Esophagus squamous epithelium (tissue), 5 donors: ENCODE measurements at regions not wholly inside any gene's neighbourhood (a gene's known extent, or its start where the extent isn't known, plus 50 kb on each side); places are given as distances from the start of the nearest gene placed in this dataset.
"Not testable (repeated sequence)": the region's sequence is repeated elsewhere in the genome, so short reads cannot be mapped to it uniquely, and the experiment has no call there.

Source experiments
- DNase-seq: peaks from one replicate; lab custom pipeline; 2025; lab: John Stamatoyannopoulos, UW
- H3K27ac ChIP-seq, 4 donors: fragments of 200-600 bp; sonication (generic); one replicate each; pipeline ENCODE4 v1.5.1; 2016 to 2019; ENCODE audit warnings: mild to moderate bottlenecking in 1 of 4
- H3K27me3 ChIP-seq, 4 donors: fragments of 200-600 bp; sonication (generic); 1 replicate in 3 of 4; 2 replicates in 1 of 4; pipeline versions ENCODE4 v1.5.1 to v1.6.0; 2017 to 2021; ENCODE audit warnings: antibody characterized with exemption in 1 of 4
- H3K36me3 ChIP-seq, 3 donors: fragments of 200-600 bp; sonication (generic); one replicate each; pipeline ENCODE4 v1.5.1; 2016 to 2019
- H3K4me1 ChIP-seq, 3 donors: fragments of 200-600 bp; sonication (generic); one replicate each; pipeline ENCODE4 v1.5.1; 2017 to 2019
- H3K4me3 ChIP-seq, 4 donors: fragments of 200-600 bp; sonication (generic); 1 replicate in 3 of 4; 2 replicates in 1 of 4; pipeline ENCODE4 v1.5.1; 2016 to 2019; ENCODE audit warnings: mild to moderate bottlenecking in 2 of 4, moderate library complexity in 1 of 4
- H3K9me3 ChIP-seq, 3 donors: fragments of 200-600 bp; sonication (generic); one replicate each; pipeline ENCODE4 v1.5.1; 2016 to 2019
- CTCF ChIP-seq, 6 experiments: fragments of 450-650 bp in 4 of 6; fragments of 200-600 bp in 2 of 6; sonication (generic) in 2 of 6; IDR thresholded peaks; one replicate each; pipeline ENCODE4 v1.5.1; 2016 to 2019; ENCODE audit warnings: antibody characterized with exemption in 6 of 6, mild to moderate bottlenecking in 4 of 6, moderate library complexity in 4 of 6
- POLR2A ChIP-seq, 4 donors: fragments of 450-650 bp; IDR thresholded peaks; one replicate each; pipeline ENCODE4 v1.6.1; 2017; ENCODE audit warnings: antibody characterized with exemption in 4 of 4, mild to moderate bottlenecking in 4 of 4, moderate library complexity in 3 of 4
- WGBS, 2 donors: methylation state at CpG; one replicate each; pipeline ENCODE4 v1.1.5; 2018; 5-methylcytosine and 5-hydroxymethylcytosine counted together
- intact Hi-C: fragments of 100-400 bp; cut with DNase I; formaldehyde crosslinking; loops from one replicate; pipeline ENCODE4 v1.15.0; 2022
- donor health status: DM: yes; HTN: yes; CAD: no.

GRCh38 chr10:23768281-23768680, 329.4 kb downstream of the OTUD1 start:
- TF ChIP-seq CTCF (IDR thresholded peaks at IDR 0.05) (no peak), POLR2A (IDR thresholded peaks at IDR 0.05) (no peak)
- no peak for DNase-seq
- intact Hi-C loops, result no loop called here
- WGBS, 2 donors, result 67 to 84% methylated on average over 1 of the region's 1 CpG
- Histone ChIP-seq H3K4me1 (no peaks in the 10 kb centered on the region), H3K27me3 (no peaks in the 10 kb centered on the region), H3K4me3 (no peak overlapping the region), H3K36me3 (no peaks in the 10 kb centered on the region), H3K9me3 (no peaks in the 10 kb centered on the region), H3K27ac (no peak overlapping the region)

DNA sequence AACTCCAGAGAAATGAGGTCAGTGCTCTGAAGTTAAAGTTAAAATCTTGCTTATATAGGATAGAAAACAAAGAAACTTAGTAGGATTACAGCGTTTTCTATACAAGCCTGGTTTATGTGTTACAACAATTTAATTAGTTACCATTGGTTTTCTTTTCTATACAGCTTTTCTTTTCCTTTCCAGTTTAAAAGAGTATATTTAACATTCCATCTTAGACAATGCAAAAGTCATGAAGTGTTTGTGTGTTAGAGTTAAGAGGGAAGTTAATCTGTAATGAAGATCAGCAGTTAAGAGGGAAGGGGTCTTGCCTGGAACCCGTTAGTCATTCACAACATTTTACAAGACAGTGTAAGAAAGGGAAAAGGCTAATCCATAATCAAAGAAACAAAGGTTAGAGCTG, 338.3 kb downstream of the OTUD1 start:
- no peak for DNase-seq
- Histone ChIP-seq H3K36me3 (no peaks in the 10 kb centered on the region), H3K4me3 (no peak overlapping the region), H3K27ac (no peak overlapping the region), H3K4me1 (no peaks in the 10 kb centered on the region), H3K27me3 (no peaks in the 10 kb centered on the region), H3K9me3 (no peaks in the 10 kb centered on the region)
- intact Hi-C loops, result no loop called here
- WGBS, 2 donors, result 32 to 37% methylated on average over 2 of the region's 2 CpGs
- TF ChIP-seq CTCF (IDR thresholded peaks at IDR 0.05), result no peak

DNA sequence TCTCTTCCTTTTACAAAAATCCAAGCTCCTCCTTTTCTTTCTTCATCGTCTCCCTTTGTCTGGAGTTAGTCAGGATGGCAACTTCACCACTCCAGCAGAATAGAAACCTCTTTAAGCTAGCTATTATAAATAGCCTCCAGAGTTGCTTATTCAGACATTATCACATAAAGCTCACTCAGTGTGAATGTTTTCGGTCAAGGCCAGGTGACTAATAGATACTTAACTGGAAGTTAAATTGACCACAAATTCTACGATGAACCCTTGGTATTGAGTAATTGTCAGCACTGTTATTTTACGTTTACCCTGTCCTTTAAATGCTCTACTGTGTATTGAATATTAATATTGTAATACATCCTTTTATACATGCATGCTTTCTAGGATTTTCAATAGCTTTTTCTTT, 340.4 kb downstream of the OTUD1 start:
- DNase-seq, result no peak
- intact Hi-C loops, result no loop called here
- WGBS, 2 donors, result 57 to 66% methylated on average over 4 of the region's 4 CpGs

GRCh38 chr10:23780331-23780730, 341.5 kb downstream of the OTUD1 start:
- Histone ChIP-seq H3K9me3 (no peaks in the 10 kb centered on the region), H3K4me3 (no peak overlapping the region), H3K36me3 (no peaks in the 10 kb centered on the region), H3K27me3 (no peaks in the 10 kb centered on the region), H3K4me1 (no peaks in the 10 kb centered on the region), H3K27ac (no peak overlapping the region)
- TF ChIP-seq CTCF (IDR thresholded peaks at IDR 0.05) (no peak), POLR2A (IDR thresholded peaks at IDR 0.05) (no peak)
- intact Hi-C loops, result no loop called here
- WGBS, 2 donors, result 41 to 42% methylated on average over 1 of the region's 1 CpG
- no peak for DNase-seq

More for the DNA sequence above, 340.4 kb downstream of the OTUD1 start:
- no peak overlapping the region for H3K4me3 ChIP-seq
- no peaks in the 10 kb centered on the region for H3K36me3 ChIP-seq
- no peaks in the 10 kb centered on the region for H3K4me1 ChIP-seq
- TF ChIP-seq POLR2A (IDR thresholded peaks at IDR 0.05), result no peak
- H3K27me3 ChIP-seq, result no peaks in the 10 kb centered on the region
- no peak overlapping the region for H3K27ac ChIP-seq
- H3K9me3 ChIP-seq, result no peaks in the 10 kb centered on the region

GRCh38 chr10:23786594-23786993, 347.7 kb downstream of the OTUD1 start:
- H3K9me3 ChIP-seq, result no peaks in the 10 kb centered on the region
- intact Hi-C loops, result no loop called here
- TF ChIP-seq CTCF (IDR thresholded peaks at IDR 0.05) (no peak), POLR2A (IDR thresholded peaks at IDR 0.05) (no peak)
- H3K4me3 ChIP-seq, result no peak overlapping the region
- no peaks in the 10 kb centered on the region for H3K4me1 ChIP-seq
- H3K27me3 ChIP-seq, result no peaks in the 10 kb centered on the region
- no peaks in the 10 kb centered on the region for H3K36me3 ChIP-seq
- WGBS, 2 donors, result 71 to 93% methylated on average over 1 of the region's 1 CpG
- no peak overlapping the region for H3K27ac ChIP-seq
- no peak for DNase-seq

DNA sequence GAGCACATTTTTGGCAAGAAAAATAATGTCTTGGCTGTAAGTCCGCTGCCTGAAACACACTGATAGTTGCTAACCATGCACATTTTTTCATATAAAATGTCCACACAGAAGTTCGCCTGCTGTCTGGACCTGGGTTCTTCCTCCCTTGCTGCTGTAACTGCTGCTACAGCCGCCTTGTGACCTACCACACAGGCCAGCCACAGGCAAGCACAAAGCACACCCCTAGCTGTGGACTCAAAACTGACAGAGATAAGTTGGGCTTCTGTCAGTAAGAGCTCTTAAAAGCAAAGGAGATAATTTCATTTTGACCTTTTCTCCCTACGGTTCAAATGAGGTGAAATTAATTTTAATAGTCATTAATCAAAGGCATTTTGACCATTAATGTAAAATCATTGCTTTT, 354.7 kb downstream of the OTUD1 start:
- 27 to 39% methylated on average over 4 of the region's 4 CpGs for WGBS, 2 donors
- Histone ChIP-seq H3K4me3 (no peak overlapping the region), H3K4me1 (no peaks in the 10 kb centered on the region), H3K27me3 (no peaks in the 10 kb centered on the region), H3K36me3 (no peaks in the 10 kb centered on the region), H3K9me3 (no peaks in the 10 kb centered on the region), H3K27ac (no peak overlapping the region)
- no peak for DNase-seq
- TF ChIP-seq POLR2A (IDR thresholded peaks at IDR 0.05) (no peak), CTCF (IDR thresholded peaks at IDR 0.05) (no peak)
- intact Hi-C loops, result no loop called here

GRCh38 chr10:23797452-23797851, 358.6 kb downstream of the OTUD1 start:
- DNase-seq, intact Hi-C loops, H3K36me3 ChIP-seq, H3K27me3 ChIP-seq, H3K27ac ChIP-seq, H3K9me3 ChIP-seq, H3K4me1 ChIP-seq, H3K4me3 ChIP-seq: not testable (repeated sequence)
- 47 to 69% methylated on average over 4 of the region's 4 CpGs for WGBS, 2 donors
